SIG-M5 treated with dmso at 0.1 percent for 504 hours (cell line): ENCODE measurements at regions not wholly inside any gene's neighbourhood (a gene's known extent, or its start where the extent isn't known, plus 50 kb on each side); places are given as distances from the start of the nearest gene placed in this dataset.

Experiments
- DNase-seq: peaks from one replicate; lab custom pipeline; 2025; ENCODE audit not compliant: unreplicated experiment; lab: John Stamatoyannopoulos, UW

GRCh38 chr3:71858503-71859122, 73.7 kb upstream of the PROK2 start:
- no peak for DNase-seq

- no peak for DNase-seq
These were observed 73.0 kb upstream of the PROK2 start for GRCh38 chr3:71857956-71858355.

GRCh38 chr3:71854706-71855105, 69.8 kb upstream of the PROK2 start:
- DNase-seq, result no peak

GRCh38 chr3:71854096-71854495, 69.1 kb upstream of the PROK2 start:
- DNase-seq, result no peak

GRCh38 chr3:71851878-71852277, 66.9 kb upstream of the PROK2 start:
- no peak for DNase-seq

GRCh38 chr3:71850654-71851053, 65.7 kb upstream of the PROK2 start:
- DNase-seq, result no peak

- DNase-seq, result no peak
These were observed 64.7 kb upstream of the PROK2 start for GRCh38 chr3:71849681-71850080.

GRCh38 chr3:71847794-71848193, 62.8 kb upstream of the PROK2 start:
- no peak for DNase-seq

GRCh38 chr3:71846185-71846584, 61.2 kb upstream of the PROK2 start:
- no peak for DNase-seq

GRCh38 chr3:71843071-71843470, 58.1 kb upstream of the PROK2 start:
- DNase-seq, result no peak

- no peak for DNase-seq
These were observed 53.5 kb upstream of the PROK2 start for GRCh38 chr3:71838406-71838805.
